Stomach (tissue), 4 donors: ENCODE measurements at regions not wholly inside any gene's neighbourhood (a gene's known extent, or its start where the extent isn't known, plus 50 kb on each side); places are given as distances from the start of the nearest gene placed in this dataset.

ENCODE experiments used
- CTCF ChIP-seq, 7 experiments: fragments of 450-650 bp in 4 of 7; fragments of 200-600 bp in 3 of 7; sonication (generic) in 3 of 7; IDR thresholded peaks; one replicate each; pipeline ENCODE4 v1.5.1; 2016 to 2019; ENCODE audit warnings: antibody characterized with exemption in 7 of 7, control low read depth in 2 of 7, mild to moderate bottlenecking in 1 of 7
- EP300 ChIP-seq: sonication (generic); formaldehyde crosslinking; IDR thresholded peaks from one replicate; pipeline ENCODE4 v1.6.1; 2017; ENCODE audit warnings: antibody characterized with exemption
- POLR2A ChIP-seq, 4 donors: fragments of 450-650 bp; IDR thresholded peaks; one replicate each; pipeline ENCODE4 v1.6.1; 2016; ENCODE audit warnings: antibody characterized with exemption in 4 of 4, control low read depth in 2 of 4, mild to moderate bottlenecking in 1 of 4, moderate library complexity in 1 of 4
- POLR2AphosphoS5 ChIP-seq, 3 donors: sonication (generic); formaldehyde crosslinking; IDR thresholded peaks; one replicate each; pipeline ENCODE4 v1.6.1; 2016; ENCODE audit warnings: antibody characterized with exemption in 3 of 3

GRCh38 chr1:105558023-105558422 lies 1498.5 kb upstream of the PRMT6 start:
- TF ChIP-seq POLR2A (IDR thresholded peaks at IDR 0.05) (no peak), CTCF (IDR thresholded peaks at IDR 0.05) (no peak), POLR2AphosphoS5 (IDR thresholded peaks at IDR 0.05) (no peak), EP300 (no peak)
